GM15510 (cell line): ENCODE measurements at regions not wholly inside any gene's neighbourhood (a gene's known extent, or its start where the extent isn't known, plus 50 kb on each side); places are given as distances from the start of the nearest gene placed in this dataset.

Source experiments
- POLR2A ChIP-seq: IDR thresholded peaks from 3 replicates; pipeline ENCODE4 v1.6.1; 2011; ENCODE audit warnings: borderline replicate concordance; ENCODE audit not compliant: insufficient read length; ENCODE audit errors: extremely low read depth

DNA sequence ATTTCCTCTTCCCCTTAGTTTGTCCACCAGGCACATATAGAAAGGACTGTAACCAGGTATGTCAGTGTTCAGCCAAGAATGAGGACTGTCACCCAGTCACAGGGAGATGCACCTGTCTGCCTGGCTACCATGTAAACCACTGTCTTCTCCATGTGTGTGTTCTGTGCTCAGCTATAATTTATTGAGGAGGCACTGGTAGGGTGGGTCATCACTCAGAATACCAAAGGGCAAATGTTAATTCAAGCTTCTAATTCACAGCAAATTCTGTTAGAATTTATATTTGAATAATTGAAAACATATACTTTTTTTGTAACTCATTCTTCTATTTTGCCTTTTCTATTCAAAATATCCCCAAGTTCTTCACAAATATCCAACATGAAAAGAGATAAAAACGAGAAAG lies 780.4 kb downstream of the MECOM start:
- no peak for TF ChIP-seq POLR2A

DNA sequence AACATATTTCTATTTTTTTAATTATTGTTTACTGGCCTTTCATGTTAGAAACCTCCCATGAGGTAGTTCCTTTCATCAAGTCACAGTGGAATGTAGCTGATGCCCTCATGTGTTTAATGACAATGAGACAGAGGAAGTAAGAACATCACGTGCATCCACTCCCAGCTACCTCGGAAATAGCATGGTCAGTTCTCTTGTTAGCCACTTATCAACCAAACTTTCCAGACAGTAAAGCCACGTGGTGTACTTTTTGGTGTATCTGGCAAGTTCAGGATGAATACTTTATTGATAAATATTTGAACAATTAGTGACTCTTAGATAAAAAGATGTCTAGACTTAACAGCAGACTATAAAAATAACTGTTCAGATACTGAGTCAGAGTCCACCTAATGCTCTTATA lies 781.7 kb downstream of the MECOM start:
- no peak for TF ChIP-seq POLR2A

DNA sequence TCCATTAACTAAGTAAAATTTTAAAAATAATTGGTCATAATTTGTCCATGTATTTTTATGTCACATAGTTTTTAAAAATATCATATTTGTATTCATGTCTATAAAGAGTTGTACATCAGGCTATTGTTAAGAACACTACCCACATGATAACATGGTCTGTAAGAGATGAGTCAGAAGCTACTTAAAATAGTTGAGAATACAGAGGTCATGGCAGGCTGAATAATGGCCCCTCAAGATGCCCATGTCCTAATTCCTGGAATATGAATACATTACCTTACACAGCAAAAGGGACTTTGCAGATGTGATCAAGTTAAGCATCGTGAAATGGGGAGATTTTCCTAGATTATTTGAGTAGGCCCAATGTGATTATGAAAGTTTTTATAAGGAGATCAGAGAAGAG lies 782.9 kb upstream of the GOLIM4 start:
- no peak for TF ChIP-seq POLR2A

DNA sequence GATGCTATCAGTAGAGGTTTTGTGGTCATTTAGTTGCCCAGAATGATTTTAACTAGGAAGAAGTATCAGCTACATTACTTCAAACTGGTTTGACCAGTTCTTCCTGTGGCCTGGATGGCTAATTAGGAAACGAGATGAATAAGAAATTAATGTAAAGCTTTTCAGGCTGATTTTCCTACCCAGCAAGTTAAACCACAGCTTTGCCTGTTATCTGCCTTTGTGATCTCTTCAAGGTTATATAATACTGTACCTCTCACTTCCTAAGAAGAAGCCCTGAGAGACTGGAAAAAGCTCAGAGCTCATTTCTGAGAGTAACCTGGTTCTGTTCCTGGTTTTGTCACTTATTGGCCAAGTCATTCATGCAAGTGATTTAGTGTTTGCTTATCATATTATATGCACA lies 782.2 kb upstream of the GOLIM4 start:
- TF ChIP-seq POLR2A, result no peak

DNA sequence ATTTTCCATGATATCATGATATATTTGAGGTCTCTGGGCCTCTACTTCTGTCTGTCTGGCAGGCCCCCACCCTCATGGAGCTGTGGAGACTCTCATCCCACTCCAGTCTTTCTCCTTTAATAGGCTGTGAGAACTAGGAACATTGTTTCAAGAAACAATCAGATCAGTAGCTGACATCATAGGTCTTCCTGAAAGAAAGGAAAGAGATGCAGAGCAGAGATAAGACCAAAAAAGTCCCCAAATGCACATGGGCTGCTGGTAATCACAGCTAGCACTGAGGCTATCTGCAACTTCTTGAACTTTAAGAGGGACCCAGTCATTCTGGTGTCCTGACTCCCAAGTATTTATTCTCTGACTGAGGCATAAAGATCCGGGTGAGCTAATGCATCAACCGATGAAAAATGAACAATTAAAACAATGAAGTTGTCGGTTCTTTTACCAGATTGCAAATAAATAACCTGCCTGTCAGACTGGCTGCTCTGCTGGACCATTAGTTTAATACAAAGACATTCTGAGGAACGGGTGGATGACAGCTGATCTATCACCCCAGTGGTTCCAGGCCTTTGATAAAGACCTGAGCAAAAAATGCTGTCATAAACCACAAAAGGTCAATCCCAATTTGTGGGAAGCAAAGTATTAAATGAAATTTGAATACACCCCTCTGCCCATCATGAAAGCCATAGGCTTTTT lies 780.8 kb upstream of the GOLIM4 start:
- no peak for TF ChIP-seq POLR2A

DNA sequence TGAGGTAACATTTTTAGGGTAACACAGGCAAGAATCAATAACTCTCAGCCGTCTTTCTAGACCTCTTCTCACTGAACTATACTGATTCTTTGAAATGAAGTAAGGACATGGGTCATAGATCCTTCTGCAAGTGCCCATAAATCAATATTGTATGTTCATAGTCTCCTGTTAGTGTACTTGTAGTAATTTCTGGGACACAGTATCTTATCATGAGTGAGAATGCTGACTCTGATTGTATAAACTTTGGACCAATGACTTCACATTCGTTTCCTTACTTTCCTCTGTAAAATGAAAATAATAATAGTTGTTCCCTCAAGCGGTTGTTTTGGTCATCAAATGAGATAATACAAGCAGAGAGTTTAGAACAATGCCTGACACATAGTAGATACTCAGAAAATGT lies 777.1 kb upstream of the GOLIM4 start:
- no peak for TF ChIP-seq POLR2A

DNA sequence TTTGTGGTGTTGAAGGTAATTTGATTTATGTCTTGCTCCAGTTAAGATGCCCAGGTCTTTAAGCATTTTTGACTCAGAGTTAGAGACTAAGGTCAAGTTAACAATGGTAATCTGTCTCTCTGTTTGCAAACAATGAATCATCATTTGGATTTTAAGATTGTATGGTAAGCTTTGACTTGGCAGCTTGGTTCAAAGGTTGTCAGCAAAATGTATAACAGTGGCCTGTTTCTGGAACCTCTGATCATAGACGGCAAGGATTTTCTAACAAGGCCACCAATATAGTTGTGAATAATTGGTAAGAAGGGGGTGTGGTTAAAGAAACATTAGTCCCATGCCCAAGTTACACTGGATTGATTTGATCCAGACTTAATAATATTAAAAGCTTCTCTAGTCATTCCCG lies 775.2 kb upstream of the GOLIM4 start:
- TF ChIP-seq POLR2A, result no peak

DNA sequence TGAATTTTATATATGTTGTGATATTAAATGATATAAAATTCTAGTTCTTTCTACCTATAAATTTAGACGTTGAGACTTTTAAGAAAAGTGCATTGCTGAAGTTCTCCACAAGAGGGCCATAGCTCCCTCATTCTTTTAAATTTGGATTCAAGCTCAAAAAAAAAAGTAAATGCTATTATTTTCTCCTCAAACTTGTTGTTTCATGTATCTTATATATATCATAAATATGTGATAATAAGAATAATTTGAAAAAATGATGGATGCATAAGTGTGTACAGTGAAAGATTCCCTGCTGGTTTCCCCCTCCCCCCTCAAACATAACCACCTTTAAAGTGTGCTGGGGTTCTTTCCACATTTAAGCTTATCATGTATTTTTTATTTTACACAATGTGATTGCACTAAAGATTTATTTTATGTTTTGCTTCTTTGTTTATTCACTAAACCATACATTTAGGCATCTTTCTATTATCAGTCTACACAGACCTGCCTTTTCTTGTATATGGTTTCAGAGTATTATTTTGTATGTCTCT lies 769.4 kb upstream of the GOLIM4 start:
- TF ChIP-seq POLR2A, result no peak

DNA sequence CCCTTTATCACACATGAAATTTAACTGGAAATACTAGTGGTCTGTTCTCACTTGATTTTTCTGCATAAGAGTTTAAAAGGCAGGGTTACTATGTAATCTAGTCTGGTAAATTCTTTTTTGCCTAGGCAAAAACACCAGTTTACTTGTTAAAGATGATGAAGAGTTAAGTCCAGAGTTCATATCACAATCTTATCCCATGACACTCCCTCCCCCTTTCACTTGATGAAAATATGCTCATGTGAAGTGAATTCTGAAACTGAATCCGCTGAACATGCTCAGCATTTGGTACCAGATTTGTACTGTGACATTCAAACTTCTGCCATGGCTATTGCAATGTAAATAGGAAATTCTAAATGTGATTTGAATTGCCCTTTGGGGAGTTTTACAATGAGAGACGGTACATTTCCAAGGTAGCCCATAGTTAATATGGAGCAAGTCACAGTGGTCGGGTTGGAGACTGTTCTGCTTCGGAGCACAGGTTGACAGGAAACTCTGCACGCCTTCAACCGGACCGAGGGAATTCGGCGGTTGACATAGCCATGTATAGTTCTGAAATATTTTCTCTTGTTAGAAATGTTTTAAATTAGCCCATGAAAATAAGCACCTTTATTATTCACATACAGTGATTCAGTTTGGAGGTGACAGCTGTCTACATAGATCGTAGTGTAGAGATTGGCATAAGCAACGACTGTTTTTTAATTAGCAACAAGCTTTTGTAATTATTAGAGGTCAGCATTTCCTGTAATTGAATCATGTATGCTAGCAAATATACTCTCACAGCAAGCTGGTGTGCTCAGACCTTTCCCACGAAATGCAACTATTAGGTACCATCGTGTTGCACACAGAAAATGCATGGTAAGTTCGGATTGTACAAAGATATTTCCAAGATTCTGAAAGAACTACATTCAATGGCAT lies 768.6 kb upstream of the GOLIM4 start:
- no peak for TF ChIP-seq POLR2A

DNA sequence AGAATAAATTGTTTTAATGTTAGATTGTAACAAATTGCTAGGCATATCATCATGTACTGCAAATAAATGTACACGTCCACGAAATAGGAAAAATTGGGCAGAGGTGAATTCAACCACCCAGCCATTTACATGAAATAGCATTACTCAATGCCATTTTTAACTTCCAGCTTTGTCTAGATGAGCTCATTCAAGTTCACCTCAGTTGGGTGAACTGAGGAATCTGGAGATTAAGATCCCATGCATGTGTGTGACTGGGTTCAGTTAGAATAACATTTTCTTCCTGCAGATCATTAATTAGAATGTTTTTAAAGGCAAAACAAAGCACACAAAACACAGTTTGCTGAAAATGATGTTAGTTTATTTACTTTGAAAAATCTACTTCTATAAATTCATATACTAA lies 767.8 kb upstream of the GOLIM4 start:
- no peak for TF ChIP-seq POLR2A

DNA sequence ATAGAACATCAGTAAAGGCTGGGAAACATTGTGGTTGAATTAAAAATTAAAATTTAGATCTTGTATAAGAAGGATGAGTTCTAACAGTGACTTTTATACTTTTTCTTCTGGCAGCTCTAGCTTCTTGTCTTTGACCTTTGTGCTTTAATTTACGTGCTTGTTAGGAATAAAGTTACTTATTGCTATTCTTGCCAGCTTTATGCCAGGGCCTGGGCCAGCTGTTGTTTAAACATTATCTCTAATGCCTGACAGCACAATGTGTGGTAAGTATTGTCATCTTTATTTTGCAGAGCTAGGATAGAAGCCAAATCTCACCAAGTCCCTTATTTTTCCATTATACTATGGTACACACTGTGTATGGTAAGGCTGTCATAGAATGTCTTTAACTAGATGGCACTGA lies 766.7 kb upstream of the GOLIM4 start:
- TF ChIP-seq POLR2A, result no peak

DNA sequence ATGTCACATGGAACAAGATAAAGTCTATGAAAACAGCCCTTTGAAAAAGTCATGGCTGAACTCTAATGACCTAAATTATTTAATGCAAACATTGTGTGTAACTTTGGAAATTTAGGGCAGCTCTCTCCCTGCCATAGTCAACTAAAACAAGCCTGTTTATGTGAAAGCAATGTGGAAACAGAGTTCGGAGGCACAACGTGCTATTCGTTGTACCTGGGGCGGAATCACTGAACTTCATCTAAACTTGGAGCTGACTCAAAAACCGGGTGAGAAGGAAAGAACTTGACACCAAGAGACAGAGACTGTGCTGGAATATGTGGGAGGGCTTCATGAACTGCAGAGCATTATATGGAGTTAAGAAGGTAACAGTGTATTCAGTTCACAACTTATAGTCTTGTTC lies 764.9 kb upstream of the GOLIM4 start:
- no peak for TF ChIP-seq POLR2A

DNA sequence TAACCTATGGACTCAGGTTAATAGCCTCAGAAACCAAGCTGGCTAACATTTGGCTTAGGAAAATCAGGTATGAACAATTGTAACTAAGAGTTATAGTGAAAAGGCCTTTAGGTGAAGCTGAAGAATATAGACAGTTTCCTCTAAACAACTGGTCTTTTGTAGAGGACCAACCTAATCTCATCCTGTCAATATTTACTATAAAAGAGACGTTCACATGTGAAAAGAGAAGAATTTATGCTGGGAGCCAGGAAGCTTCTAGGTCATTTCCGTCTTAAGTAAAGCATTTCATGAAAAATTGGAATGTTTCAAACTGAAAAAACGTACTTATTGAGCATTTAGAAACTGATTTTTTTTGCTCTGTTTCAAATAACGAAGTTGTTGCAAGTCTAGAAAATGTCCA lies 764.3 kb upstream of the GOLIM4 start:
- no peak for TF ChIP-seq POLR2A

DNA sequence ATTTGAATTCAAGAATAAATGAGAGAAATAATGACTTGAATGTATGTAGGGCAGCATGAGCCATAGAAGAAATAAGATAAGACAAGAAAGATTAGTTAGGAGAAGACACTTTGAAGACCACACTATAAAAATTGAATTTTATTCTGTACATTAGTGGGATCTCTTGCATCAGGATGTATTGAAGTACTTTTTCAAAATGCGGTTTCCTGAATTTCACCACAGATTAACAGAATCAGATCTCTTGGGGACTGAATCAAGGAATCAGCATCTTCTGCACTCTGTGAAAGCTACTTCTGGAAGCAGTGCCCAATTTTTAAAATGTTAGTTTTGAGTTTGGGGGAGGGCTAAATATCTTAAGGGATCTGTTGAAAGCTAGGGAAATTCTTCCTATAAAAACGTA lies 763.9 kb upstream of the GOLIM4 start:
- TF ChIP-seq POLR2A, result no peak

DNA sequence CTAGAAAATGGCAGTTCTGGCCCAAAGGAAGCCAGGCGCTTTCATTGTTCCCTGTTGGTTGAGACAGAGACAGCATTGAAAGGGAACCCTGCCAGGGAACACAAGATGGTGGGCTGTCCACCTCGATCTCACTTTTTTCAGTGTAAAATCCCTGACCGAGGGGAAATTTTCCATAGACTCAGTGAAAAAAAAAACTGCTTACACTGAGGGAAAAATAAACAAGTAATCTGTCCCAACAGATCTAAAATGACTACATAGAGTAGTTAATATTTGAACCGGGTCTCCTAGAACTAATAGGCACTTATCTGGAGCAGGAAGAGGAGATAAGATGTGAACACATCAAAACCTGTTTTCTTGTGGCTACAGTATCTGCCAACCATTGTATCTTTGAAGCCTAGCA lies 763.4 kb upstream of the GOLIM4 start:
- TF ChIP-seq POLR2A, result no peak

DNA sequence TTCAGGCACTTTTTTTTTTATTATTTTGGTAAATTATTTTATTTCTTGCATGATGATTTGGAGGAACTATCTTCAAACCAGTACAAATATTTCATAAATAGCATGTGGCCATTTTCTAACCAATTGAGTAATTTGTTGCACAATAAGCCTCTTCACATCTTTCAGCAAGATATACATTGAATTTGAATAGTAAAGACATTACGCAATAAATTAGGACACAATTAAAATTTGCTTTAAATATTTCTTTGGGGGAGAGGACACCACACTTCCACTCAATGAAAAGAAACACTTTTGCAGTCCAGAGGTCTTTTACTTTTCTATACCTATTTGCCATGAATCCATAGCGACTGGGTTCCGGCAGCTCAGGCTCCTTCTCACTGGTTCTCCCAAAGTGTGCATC lies 762.6 kb upstream of the GOLIM4 start:
- no peak for TF ChIP-seq POLR2A

DNA sequence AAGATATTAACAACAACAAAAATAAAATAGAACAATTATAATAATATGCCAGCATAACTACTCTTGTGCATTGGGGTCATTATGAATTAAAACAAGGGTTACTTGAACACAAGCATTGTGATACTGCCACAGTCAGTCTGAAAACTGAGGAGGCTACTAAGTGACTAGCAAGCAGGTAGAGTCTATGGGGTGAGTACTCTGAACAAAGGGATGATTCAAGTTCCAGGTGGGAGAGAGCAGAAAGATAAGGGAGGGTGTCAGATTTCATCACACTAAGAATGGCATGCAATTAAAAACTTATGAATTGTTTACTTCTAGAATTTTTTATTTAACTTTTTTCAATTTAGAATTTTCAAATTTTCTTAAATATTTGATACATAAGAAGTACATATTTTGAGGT lies 754.4 kb upstream of the GOLIM4 start:
- no peak for TF ChIP-seq POLR2A

DNA sequence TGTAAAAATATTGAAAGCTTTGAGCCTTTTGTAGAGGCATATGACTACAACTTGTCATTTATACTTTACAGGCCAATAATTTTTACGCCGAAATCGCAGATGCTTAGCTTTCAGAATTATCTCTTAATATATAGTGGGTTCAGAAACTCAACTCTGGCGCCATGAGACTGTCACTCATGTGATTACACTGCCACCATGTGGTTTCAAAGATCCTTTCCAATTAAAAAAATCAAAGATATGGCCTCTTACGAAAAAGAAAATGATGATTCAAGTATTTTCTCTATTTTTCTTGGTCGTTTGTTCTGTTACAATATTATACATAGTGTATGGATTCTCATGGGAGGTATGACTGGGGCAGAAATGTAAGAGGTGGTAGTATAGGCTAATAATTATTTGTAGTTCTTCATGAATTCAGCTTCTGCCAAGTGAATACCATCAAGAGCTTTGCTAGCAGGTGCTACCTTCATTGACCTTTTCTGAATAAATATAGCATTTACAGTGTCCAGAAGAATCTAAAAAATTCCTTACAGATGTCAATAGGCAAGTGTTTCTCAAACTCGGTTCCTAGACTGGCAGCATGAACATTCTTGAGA lies 751.7 kb upstream of the GOLIM4 start:
- TF ChIP-seq POLR2A, result no peak
